AG08396 (cell line): ENCODE measurements at regions not wholly inside any gene's neighbourhood (a gene's known extent, or its start where the extent isn't known, plus 50 kb on each side); places are given as distances from the start of the nearest gene placed in this dataset.
"Not testable (repeated sequence)": the region's sequence is repeated elsewhere in the genome, so short reads cannot be mapped to it uniquely, and the experiment has no call there.

Experiments used
- DNase-seq: peaks from one replicate; pipeline ENCODE4 v3.0.0; 2012; ENCODE audit warnings: low spot score, mixed read lengths

DNA sequence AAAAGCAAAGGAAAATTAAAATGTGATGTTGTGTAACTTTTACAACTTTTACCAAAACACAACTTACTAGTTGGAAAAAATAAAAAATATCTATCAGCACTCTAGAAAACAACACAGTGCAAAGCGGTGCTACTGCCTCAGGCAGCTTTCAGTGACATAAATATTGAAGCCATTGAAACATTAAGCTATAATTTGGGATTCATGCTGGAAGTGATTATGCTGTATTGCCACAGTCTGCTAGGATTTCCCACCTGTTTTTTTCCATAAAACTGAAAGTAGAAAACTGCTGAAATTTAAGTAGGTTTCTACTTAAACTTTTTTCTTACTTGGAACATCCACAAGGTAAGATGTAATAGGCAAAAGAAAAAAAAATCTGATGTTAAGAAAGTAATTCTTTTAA is 674.4 kb downstream of the KCNT2 start:
- no peak for DNase-seq

DNA sequence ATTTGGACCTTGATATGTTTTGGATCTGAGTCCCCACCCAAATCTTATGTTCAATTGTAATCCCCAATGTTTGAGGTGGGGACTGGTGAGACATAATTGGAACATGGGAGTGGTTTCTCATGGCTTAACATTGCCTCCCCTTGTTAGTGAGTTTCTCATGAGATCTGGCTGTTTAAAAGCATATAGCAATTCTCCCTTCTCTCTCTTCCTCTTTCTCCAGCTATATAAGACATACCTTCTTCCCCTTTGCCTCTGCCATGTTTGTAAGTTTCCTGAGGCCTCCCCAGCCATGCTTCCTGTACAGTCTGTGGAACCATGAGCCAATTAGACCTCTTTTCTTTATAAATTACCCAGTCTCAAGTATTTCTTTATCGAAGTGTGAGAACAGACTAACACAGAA is 692.4 kb downstream of the KCNT2 start:
- DNase-seq, result no peak

DNA sequence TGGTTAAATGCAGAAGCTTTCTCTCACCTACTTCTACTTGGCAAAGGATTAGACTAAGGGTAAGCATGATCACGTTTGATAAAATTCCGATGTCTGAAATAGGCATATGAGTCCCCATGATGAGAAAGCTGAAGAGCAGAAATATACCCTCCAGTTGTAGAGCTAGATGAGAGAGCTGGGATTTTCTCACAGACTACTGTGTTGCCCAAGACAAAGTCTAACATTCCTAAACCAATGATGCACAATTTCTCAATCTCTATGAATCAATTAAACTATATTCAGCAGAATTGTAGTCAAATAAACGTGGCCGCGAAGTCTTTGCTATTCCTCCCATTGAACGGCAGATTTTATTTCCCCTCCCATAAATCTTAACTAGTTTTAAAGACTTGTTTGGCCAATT is 699.2 kb downstream of the KCNT2 start:
- DNase-seq, result no peak

DNA sequence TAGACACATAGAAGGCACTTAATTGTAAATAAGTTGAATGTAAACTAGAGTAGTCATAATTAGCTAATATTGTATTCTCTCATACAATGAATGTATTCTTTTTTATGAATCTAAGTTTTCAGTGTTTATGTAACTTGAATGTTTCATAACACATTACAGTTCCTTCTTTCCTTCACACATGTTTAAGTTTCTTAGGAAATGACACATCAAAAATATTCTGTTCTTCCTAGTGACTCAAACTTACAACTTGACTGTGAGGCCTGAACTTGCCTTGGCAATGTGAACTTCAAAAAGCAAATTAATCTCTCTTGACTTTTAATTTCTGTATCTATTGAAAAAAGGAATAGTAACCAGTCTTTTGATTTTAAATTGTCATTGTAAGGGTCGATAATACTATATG is 700.1 kb downstream of the KCNT2 start:
- DNase-seq, result no peak

DNA sequence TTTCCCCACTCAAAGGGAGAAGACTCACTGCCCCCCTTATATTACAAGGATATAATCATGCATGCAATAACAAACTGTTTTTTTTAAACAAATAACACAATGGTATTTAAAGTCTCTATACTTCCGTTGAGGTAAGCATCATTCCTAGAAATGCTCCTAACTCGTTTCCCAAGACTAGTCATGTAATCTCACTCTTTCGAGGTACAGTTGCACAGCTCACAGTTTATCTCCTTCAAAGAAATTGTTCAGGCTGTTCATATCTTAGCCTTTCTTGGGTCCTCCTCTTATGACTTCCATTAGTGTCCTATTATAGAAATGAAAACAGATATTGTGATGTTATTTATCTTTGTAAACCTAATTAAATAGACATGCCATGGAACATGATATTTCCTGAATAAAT is 705.0 kb downstream of the KCNT2 start:
- no peak for DNase-seq

DNA sequence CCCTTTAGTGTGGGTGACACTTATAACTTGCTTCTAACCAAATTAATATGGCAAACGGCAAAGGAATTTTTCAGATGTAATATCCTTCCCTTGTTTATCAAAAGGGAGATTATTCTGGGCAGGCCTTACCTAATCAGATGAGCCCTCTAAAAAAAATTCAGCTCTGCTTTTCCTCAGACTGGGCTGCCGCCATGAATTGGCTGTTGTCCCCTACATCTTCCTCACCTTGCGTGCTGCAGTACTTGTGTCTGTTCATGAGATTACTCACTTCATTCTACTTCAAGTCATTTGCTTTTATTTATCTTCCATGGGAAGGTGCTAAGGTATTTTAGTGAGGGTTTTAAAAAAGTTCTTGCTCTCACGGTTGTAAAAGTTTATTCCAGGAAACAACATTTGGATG is 705.5 kb downstream of the KCNT2 start:
- no peak for DNase-seq

DNA sequence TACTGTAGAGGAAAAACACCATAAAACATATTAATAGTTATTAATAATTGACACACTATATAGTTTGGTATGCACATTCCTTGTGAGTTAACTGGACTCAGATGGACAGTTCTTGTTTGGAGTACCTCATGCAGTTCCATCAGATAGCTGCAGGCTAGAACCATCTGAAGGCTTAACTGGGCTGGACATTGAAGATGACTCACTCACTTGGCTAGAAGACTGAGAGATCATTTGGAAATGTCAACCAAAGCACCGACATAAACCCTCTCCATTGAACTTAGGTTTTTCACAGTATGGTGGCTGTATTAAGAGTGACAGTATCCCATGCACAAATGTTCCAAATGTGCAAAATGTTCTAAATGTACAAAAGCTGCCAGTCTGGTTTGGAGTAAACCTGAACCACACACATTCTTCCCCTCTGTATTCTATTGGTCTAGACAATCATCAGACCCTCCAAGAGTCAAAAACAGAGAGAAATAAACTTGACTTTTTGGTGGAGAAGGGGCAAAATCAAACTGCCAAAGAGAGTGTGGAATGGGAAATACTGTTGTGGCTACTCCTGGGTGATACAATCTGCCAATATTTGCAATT is 708.4 kb downstream of the KCNT2 start:
- peak; percentile 2 for DNase-seq

DNA sequence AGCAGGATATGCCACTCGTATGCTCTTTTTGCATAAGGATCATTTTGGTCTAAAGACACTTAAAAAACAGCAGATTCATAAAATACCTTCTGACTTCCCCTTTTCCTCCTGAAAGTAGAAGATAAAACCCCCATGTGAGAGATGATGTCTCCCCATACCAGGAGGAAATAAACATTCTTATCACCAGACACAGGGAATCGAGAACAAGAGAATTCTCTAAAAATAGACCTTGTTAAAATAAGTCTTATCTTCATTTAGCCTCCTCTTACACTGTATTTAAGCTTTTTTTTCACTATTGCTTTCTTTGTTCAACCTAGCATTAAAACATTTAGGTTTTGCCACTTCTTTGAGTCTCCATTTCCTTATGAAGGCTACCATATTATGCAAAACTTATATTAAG is 709.3 kb downstream of the KCNT2 start:
- DNase-seq, result no peak

DNA sequence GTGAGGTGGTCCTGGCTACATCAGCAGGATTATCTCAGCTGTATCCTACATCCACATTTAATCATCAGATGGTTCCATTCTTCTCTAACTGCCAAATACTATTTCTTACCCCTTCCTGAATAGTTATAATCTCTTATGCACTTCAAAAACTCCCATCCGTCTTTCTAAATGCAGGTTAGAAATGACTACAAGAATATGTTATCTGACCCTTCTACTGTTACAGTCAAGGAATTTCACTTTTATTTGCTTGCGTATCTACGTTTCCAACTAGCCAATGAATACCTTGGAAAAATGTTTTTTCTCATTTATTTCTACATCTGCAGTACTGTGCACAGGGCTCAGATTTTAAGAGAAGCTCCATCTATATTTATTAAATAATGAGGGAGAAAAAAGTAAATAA is 709.9 kb downstream of the KCNT2 start:
- no peak for DNase-seq

DNA sequence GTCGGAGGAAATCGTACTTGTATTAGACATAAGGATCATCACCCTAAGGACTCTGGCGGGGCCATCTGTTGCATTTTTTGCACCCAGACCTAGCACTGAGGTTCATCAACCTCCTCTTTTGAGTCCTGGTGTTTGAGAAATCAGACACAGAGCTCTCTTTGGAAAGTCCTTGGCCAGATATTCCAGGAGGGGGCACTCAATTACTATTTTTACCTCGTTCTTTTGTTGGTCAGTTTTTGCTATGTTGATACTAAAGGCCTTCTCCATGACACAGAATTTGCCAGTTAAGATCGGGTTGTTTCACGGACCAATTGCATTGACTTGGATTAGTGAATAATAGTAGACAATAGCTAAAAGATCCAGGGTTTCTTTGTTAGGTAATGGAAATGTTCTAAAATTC is 711.2 kb downstream of the KCNT2 start:
- DNase-seq, result no peak

DNA sequence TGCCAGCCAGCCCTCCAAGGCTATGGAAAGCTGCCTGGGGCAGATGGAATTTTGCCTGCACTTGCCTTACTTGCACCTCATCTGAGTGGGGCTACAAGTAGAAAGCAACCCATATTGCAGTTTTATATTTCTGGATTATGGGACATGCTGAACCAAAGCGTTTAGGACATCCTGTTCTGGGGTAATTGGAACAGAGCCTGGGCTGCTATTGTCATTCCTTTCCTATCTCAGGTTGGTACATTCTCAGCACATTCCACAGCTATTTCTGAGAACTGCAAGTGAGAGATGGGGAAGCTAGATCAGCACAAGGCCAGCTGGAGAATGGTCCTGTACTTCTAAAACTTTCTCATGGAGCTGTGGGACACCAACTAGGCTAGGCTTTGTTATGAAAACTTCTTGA is 713.8 kb downstream of the KCNT2 start:
- no peak for DNase-seq

DNA sequence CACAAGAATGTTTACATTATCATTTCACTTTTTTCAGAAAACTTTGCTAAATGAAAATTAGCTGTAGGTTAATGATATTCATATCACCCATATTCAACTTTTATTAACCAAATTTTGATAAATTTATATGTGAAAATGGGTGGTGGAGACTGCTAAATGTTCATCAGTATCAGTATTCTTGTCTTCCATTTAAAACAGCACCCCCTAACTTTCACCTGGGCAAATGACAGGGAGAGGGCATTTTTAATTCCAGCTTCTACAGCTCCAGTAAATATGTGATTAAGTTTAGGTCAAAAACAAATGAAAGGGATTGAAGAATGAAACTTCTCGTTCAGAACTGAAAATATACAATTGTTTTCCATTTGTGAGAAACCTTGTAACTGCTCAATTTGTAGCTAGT is 722.2 kb downstream of the KCNT2 start:
- DNase-seq, result no peak

DNA sequence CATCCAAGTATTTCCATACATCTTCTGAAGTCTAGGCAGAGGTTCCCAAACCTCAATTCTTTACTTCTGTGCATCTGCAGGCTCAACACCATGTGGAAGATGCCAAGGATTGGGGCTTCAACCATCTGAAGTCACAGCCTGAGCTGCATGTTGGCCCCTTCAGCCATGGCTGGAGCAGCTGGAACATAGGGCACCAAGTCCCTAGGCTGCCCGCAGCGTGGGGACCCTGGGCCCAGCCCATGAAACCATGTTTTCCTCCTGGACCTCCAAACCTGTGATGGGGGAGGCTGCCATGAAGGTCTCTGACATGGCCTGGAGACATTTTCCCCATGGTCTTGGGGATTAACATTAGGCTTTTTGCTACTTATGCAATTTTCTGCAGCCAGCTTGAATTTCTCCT is 729.8 kb downstream of the KCNT2 start:
- DNase-seq, result no peak

DNA sequence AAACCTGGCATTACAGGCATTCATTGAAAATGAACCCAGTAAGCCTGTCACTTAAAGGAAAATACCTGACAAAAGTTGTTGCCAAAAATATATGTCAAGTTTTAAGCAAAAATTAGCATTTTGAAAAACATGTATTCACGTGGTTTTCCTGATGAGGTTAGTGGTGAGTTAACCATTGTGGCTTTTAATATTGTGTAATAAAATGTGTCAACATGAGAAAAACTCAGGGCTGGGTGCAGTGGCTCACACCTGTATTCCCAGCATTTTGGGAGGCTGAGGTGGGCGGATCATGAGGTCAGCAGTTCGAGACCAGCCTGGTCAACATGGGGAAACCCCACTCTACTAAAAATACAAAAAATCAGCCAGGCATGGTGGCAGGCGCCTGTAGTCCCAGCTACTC is 731.4 kb downstream of the KCNT2 start:
- no peak for DNase-seq

DNA sequence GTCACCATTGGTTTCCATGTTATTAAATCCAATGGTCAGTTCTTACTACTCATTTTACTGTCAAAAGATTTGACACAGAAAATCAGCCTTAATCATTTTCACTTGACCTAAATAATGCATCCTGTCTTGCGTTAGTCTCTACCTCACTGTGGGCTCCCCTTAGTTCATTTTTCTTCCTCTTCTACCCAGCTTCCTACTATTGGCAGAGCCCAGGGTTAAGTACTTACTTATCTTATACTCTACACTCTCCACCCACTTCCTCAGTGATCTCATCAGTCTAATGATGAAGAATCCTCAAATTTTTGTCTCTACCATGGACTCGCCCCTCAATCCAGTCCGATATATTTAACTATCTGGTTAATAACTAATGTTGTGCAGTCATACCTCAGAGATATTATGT is 735.9 kb downstream of the KCNT2 start:
- DNase-seq, result no peak

DNA sequence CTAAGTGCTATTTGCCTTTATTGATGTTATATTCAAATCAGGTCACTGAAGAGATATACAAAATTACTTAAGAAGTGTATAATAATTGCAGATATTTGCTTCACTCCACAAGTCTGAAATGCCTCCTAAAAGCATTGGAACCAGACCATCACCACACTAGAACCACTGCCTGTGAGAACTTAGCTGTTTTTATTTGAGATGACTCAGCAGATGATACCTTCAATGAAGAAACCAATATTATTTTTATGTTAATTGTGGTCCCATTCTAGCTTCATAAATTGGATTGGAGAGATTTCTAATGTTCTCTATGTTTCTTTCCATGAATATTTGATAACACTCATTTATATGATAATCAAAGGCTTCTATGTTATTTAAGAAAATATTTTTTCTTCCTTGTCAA is 740.6 kb downstream of the KCNT2 start:
- no peak for DNase-seq

DNA sequence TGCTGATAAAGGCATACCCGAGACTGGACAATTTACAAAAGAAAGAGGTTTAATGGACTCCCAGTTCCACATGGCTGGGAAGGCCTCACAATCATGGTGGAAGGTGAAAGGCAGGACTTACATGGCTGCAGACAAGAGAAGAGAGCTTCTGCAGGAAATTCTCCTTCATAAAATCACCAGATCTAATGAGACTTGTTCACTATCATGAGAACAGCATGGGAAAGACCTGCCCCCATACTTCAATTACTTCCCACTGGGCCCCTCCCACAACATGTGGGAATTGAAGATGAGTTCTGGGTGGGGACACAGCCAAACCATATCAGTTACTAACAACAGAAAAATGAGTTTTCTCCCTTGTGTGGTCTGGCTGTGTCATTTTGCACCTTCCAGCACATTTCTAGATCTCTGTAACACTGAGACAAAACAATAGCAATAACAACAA is 741.4 kb downstream of the KCNT2 start:
- DNase-seq, result no peak

DNA sequence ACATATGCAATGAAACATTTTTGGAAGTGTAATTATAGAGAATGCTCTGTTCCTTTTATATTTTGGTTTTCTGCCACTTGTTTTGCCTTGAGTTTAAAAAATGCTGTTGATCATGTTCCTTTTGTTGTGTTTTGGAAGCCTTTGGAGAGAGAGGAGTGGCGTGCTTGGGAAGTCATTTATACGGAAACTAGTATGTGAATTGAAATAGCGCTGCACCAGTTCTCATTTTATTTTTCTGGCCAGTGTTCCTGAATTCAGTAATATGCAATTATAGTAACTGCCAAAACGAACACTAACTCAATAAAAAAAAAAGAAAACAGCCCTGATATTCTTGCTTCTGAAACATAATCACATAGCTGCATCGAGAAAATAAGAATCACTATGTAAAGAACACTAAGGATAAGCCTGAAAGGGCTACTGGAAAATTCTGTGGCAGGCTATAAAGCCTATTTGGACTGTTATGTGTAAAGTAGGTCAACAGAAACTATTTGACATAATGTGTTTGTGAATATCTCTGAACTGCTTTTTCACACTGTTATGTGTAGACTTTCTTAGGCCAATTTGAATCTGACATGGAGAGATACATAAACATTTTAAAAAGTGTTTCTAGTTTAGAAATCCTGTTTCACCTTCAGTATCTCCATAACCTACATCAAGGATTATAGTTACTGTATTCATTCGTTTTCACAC is 742.0 kb downstream of the KCNT2 start:
- DNase-seq, result no peak

DNA sequence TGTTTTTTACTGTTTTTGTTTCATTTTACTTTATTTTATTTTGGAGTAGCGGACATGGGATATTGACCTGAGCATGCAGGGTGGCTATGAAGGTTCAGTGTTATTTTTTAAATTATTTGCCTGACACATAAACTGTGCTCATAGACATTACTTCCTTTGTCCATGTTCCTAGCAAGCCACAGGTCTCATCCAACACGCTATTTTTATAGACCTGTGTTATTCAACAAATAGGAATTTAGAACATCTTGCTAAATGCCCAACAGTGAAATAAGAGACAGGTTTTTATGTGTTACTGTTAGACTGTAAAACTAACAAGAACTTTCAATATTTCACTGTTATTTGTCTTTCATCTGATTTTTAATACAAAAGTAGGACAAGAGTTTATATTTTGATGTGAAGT is 756.4 kb downstream of the KCNT2 start:
- no peak for DNase-seq

DNA sequence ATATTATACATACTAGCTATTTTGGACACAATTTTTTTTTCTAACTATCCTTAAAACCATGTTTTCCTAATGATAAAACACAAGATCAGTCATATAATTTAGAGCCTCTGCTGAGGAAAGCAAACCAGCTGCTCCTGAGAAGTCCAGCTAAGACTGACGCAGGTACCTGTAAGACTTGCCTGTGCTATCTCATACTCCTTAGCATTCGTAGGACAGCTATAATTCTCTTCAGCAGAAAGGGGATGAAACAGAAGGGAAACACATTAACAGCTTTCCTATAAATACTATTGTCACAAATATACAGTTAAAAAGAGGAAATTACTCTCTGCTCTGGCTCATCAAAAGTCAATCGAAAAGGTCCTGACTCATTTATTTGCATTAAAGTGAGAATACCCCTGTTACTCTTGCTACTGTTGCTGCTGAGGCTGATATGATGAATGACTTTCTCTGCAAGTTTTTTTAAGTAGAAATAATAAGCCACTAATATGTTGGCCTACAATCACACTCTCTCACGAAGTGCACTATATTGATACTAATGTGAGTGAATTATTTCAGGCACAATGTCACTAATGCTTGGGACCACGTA is 757.1 kb downstream of the KCNT2 start:
- DNase-seq, result no peak

DNA sequence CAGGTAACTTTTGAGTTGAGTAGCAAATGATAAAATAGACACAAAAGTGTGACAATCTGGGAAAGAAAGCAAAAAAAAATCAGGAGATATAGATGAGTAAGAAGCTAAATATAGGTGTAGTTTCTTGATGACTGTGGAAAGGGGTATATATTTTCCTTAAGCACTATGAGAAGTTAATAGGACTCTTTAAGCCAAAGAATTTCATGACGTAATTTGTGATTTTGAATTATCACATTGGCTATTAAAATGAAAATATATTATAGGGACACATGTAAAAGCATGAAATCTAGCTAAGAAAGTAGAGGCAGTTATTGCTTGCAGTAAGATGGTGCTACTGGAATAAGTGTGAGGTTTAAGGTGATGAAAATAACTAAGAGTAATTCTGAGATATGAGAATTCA is 759.1 kb downstream of the KCNT2 start:
- no peak for DNase-seq

DNA sequence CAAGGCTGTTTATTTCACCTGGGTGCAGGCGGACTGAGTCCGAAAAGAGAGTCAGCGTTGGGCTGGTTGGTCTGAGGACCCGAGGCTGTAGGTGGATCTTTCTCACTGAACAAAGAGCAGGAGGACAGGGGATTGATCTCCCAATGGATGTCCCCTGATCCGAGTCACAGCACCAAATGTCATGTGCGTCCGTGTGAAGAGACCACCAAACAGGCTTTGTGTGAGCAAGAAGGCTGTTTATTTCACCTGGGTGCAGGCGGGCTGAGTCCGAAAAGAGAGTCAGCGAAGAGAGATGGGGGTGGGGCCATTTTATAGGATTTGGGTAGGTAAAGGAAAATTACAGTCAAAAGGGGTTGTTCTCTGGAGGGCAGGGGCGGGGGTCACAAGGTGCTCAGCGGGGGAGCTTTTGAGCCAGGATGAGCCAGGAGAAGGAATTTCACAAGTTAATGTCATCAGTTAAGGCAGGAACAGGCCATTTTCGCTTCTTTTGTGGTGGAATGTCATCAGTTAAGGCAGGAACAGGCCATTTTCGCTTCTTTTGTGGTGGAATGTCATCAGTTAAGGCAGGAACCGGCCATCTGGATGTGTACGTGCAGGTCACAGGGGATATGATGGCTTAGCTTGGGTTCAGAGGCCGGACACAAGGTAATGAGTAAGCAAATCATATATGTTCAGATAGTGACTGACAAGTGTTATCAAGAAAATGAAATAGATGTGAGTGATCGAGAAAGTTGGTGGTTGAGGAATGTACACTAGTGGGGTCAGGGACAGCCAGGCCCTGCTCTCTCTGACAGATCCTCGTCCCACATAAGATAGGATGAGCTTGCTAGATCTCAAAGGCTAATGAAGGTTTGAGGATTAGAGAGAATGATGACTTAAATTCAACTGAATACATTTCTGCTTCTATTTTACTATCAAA is 760.0 kb downstream of the KCNT2 start:
- not testable (repeated sequence) for DNase-seq

DNA sequence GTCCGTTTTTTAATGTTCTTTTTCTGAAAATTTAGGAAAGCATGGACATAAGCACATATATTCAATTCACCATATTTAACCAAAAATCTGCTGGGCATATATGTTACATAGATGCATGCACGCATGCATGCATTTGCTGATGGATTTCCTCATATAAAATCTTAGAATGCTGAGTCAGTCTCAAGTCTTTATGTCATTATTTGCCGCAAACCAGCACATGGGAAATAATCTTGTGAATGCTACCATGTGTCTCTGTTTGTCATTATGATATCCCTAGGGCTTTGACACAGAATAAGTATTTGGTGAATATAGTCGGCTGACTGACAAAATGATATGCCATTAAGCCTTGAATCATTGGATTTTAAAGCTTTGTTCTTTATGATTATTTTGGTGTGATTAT is 776.5 kb downstream of the KCNT2 start:
- no peak for DNase-seq
